GM21723 (cell line): ENCODE measurements at regions not wholly inside any gene's neighbourhood (a gene's known extent, or its start where the extent isn't known, plus 50 kb on each side); places are given as distances from the start of the nearest gene placed in this dataset.
"Not testable (repeated sequence)": the region's sequence is repeated elsewhere in the genome, so short reads cannot be mapped to it uniquely, and the experiment has no call there.

ENCODE experiments used
- ATAC-seq: cut with Tn5 transposase; IDR thresholded peaks from one replicate; pipeline ENCODE4 v1.9.1; 2021; ENCODE audit warnings: mild to moderate bottlenecking, moderate library complexity; ENCODE audit not compliant: unreplicated experiment

- ATAC-seq, result no peak
Observed at GRCh38 chr5:9765419-9766140, 135.4 kb upstream of the TAS2R1 start.

GRCh38 chr5:9761706-9762105, 131.6 kb upstream of the TAS2R1 start:
- no peak for ATAC-seq

GRCh38 chr5:9752670-9753069, 122.5 kb upstream of the TAS2R1 start:
- not testable (repeated sequence) for ATAC-seq

- no peak for ATAC-seq
Observed at GRCh38 chr5:9743507-9743906, 113.4 kb upstream of the TAS2R1 start.

GRCh38 chr5:9742848-9743247, 112.7 kb upstream of the TAS2R1 start:
- ATAC-seq, result no peak

GRCh38 chr5:9739135-9739534, 109.0 kb upstream of the TAS2R1 start:
- no peak for ATAC-seq

- no peak for ATAC-seq
Observed at GRCh38 chr5:9737265-9737664, 107.1 kb upstream of the TAS2R1 start.

- ATAC-seq, result no peak
Observed at GRCh38 chr5:9733486-9733885, 103.3 kb upstream of the TAS2R1 start.

- ATAC-seq, result no peak
Observed at GRCh38 chr5:9731159-9731558, 101.0 kb upstream of the TAS2R1 start.

- no peak for ATAC-seq
Observed at GRCh38 chr5:9728261-9728660, 98.1 kb upstream of the TAS2R1 start.

GRCh38 chr5:9726931-9727330, 96.8 kb upstream of the TAS2R1 start:
- no peak for ATAC-seq

- not testable (repeated sequence) for ATAC-seq
Observed at GRCh38 chr5:9725265-9725664, 95.1 kb upstream of the TAS2R1 start.

GRCh38 chr5:9724707-9725106, 94.6 kb upstream of the TAS2R1 start:
- no peak for ATAC-seq

- no peak for ATAC-seq
Observed at GRCh38 chr5:9722601-9723180, 92.5 kb upstream of the TAS2R1 start.

- ATAC-seq, result no peak
Observed at GRCh38 chr5:9721161-9721560, 91.0 kb upstream of the TAS2R1 start.

- ATAC-seq, result no peak
Observed at GRCh38 chr5:9720361-9720760, 90.2 kb upstream of the TAS2R1 start.

GRCh38 chr5:9716838-9717281, 86.7 kb upstream of the TAS2R1 start:
- ATAC-seq, result peak; percentile 62

GRCh38 chr5:9715891-9716335, 85.8 kb upstream of the TAS2R1 start:
- no peak for ATAC-seq

GRCh38 chr5:9713959-9714586, 83.9 kb upstream of the TAS2R1 start:
- no peak for ATAC-seq

GRCh38 chr5:9713356-9713755, 83.2 kb upstream of the TAS2R1 start:
- no peak for ATAC-seq

GRCh38 chr5:9712911-9713310, 82.8 kb upstream of the TAS2R1 start:
- no peak for ATAC-seq

GRCh38 chr5:9712506-9712905, 82.4 kb upstream of the TAS2R1 start:
- ATAC-seq, result no peak
